Suprapubic skin (tissue), 4 donors: ENCODE measurements at regions not wholly inside any gene's neighbourhood (a gene's known extent, or its start where the extent isn't known, plus 50 kb on each side); places are given as distances from the start of the nearest gene placed in this dataset.

ENCODE experiments used
- EP300 ChIP-seq: sonication (generic); formaldehyde crosslinking; IDR thresholded peaks from one replicate; pipeline ENCODE4 v1.6.1; 2017; ENCODE audit warnings: antibody characterized with exemption
- POLR2A ChIP-seq, 2 donors: fragments of 450-650 bp; IDR thresholded peaks; one replicate each; pipeline ENCODE4 v1.6.1; 2017; ENCODE audit warnings: antibody characterized with exemption in 2 of 2, mild to moderate bottlenecking in 2 of 2, moderate library complexity in 2 of 2
- POLR2AphosphoS5 ChIP-seq, 3 donors: sonication (generic); formaldehyde crosslinking; IDR thresholded peaks; one replicate each; pipeline ENCODE4 v1.6.1; 2017; ENCODE audit warnings: antibody characterized with exemption in 3 of 3
- TF ChIP-seq, protein P1 (sequence below), 2 donors: fragments of 200-600 bp in 1 of 2; fragments of 450-650 bp in 1 of 2; sonication (generic) in 1 of 2; IDR thresholded peaks; one replicate each; pipeline ENCODE4 v1.5.1; 2016 to 2019; ENCODE audit warnings: antibody characterized with exemption in 2 of 2, mild to moderate bottlenecking in 1 of 2, moderate library complexity in 1 of 2

DNA sequence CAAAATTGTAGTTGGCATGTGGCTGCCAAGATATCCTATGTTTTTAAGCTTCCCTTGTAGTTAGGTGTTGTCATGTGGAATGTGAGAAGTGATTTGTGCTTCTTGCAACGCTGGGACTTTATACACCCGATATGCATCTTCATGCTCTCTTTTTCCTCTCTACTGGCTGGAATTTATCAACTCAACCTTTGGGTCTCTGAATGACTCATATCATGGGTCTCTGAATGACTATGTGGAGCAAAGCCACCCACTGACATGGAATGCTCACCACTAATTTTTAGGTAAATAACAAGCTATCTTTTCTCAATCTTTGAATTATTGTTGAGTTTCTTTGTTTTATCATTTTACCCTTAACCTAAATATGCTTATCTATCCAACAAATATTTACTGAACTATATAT lies 144.6 kb downstream of the ATP23 start:
- TF ChIP-seq, protein P1, sequence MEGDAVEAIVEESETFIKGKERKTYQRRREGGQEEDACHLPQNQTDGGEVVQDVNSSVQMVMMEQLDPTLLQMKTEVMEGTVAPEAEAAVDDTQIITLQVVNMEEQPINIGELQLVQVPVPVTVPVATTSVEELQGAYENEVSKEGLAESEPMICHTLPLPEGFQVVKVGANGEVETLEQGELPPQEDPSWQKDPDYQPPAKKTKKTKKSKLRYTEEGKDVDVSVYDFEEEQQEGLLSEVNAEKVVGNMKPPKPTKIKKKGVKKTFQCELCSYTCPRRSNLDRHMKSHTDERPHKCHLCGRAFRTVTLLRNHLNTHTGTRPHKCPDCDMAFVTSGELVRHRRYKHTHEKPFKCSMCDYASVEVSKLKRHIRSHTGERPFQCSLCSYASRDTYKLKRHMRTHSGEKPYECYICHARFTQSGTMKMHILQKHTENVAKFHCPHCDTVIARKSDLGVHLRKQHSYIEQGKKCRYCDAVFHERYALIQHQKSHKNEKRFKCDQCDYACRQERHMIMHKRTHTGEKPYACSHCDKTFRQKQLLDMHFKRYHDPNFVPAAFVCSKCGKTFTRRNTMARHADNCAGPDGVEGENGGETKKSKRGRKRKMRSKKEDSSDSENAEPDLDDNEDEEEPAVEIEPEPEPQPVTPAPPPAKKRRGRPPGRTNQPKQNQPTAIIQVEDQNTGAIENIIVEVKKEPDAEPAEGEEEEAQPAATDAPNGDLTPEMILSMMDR (IDR thresholded peaks at IDR 0.05), result no peak
- no peak for TF ChIP-seq POLR2A (IDR thresholded peaks at IDR 0.05)
- no peak for TF ChIP-seq POLR2AphosphoS5 (IDR thresholded peaks at IDR 0.05)
- TF ChIP-seq EP300, result no peak
